ENCODE measurements at regions not wholly inside any gene's neighbourhood (a gene's known extent, or its start where the extent isn't known, plus 50 kb on each side); places are given as distances from the start of the nearest gene placed in this dataset.

- no peaks in the 10 kb centered on the region for H3K36me3 ChIP-seq
- intact Hi-C loops (cut with DNase I; ENCODE audit: low total_unique reads): no loop called here
- H3K4me3 ChIP-seq: no peak overlapping the region
- no peak for TF ChIP-seq CTCF (IDR thresholded peaks at IDR 0.05 in 8 of 11, conservative IDR thresholded peaks at IDR 0.05 in 3 of 11)
- TF ChIP-seq POLR2A (IDR thresholded peaks at IDR 0.05): no peak
- no peak for TF ChIP-seq POLR2AphosphoS5 (IDR thresholded peaks at IDR 0.05)
- H3K9me3 ChIP-seq: peaks cover 0 to 42% (median 18%) of the 10 kb centered on the region in 8 donors
- H3K4me1 ChIP-seq: no peaks in the 10 kb centered on the region
- no peaks in the 10 kb centered on the region for H3K27me3 ChIP-seq (replicated peaks in 1 of 7)
- no peak overlapping the region for H3K27ac ChIP-seq
- no peak for DNase-seq
These were observed 54.6 kb upstream of the DEPDC1 start for GRCh38 chr1:68551459-68551858.

DNA sequence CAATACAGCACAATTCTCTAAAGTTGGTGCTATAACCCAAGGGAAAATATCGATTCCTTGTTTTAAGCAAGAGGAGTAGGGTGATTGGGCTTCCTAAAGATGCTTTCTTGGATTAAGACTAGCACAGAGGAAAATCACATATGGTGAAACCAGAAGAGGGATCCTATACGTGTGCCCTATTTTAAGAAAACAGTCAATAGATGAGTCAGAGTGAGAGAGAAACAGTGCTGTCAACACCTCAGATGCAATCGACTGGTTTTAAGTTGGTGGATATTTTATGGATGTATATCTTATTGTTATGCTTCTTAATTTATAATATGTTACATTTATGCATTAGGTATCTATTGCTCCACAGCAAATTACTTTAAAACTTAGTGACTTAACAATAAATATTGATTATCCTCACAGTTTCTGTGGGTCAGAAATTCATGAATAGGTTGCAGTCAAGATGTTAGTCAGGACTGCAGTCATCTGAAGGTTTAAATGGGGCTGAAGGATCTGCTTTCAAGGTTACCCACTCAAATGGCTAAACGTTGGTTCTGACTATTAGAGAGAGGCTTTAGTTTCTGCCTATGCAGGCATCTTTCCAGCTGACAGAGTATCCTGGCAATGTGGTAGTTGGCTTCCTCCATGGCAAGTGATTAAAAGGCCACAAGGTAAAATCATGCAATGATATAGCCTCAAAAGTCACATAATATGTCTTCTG, 61.6 kb upstream of the DEPDC1 start:
- H3K4me1 ChIP-seq: no peaks in the 10 kb centered on the region
- no peak overlapping the region for H3K27ac ChIP-seq
- intact Hi-C loops (cut with DNase I; ENCODE audit: low total_unique reads): no loop called here
- DNase-seq: no peak
- H3K4me3 ChIP-seq: no peak overlapping the region
- no peaks in the 10 kb centered on the region for H3K36me3 ChIP-seq
- H3K9me3 ChIP-seq: peaks cover 0 to 20% (median 12%) of the 10 kb centered on the region in 8 donors
- 50 to 76% (median 63%) methylated on average over 4 of the region's 4 CpGs for WGBS, 5 donors
- no peaks in the 10 kb centered on the region for H3K27me3 ChIP-seq (replicated peaks in 1 of 7)
- TF ChIP-seq POLR2A (IDR thresholded peaks at IDR 0.05): no peak
- TF ChIP-seq CTCF (IDR thresholded peaks at IDR 0.05 in 8 of 11, conservative IDR thresholded peaks at IDR 0.05 in 3 of 11): no peak
- no peak for TF ChIP-seq POLR2AphosphoS5 (IDR thresholded peaks at IDR 0.05)

GRCh38 chr1:68565923-68566322, 69.0 kb upstream of the DEPDC1 start:
- H3K27ac ChIP-seq: no peak overlapping the region
- H3K27me3 ChIP-seq (replicated peaks in 1 of 7): no peaks in the 10 kb centered on the region
- no peaks in the 10 kb centered on the region for H3K4me1 ChIP-seq
- H3K36me3 ChIP-seq: no peaks in the 10 kb centered on the region
- no peak overlapping the region for H3K4me3 ChIP-seq
- intact Hi-C loops (cut with DNase I; ENCODE audit: low total_unique reads): no loop called here
- no peak for DNase-seq
- H3K9me3 ChIP-seq: no peaks in the 10 kb centered on the region
- 66 to 78% (median 69%) methylated on average over 4 of the region's 4 CpGs for WGBS, 5 donors
- no peak for TF ChIP-seq CTCF (IDR thresholded peaks at IDR 0.05 in 8 of 11, conservative IDR thresholded peaks at IDR 0.05 in 3 of 11)
- no peak for TF ChIP-seq POLR2AphosphoS5 (IDR thresholded peaks at IDR 0.05)

GRCh38 chr1:68570871-68571270, 74.0 kb upstream of the DEPDC1 start:
- no peak overlapping the region for H3K27ac ChIP-seq
- TF ChIP-seq POLR2A (IDR thresholded peaks at IDR 0.05) (no peak), POLR2AphosphoS5 (IDR thresholded peaks at IDR 0.05) (no peak), CTCF (IDR thresholded peaks at IDR 0.05 in 8 of 11, conservative IDR thresholded peaks at IDR 0.05 in 3 of 11) (no peak)
- no peak for DNase-seq
- no peaks in the 10 kb centered on the region for H3K36me3 ChIP-seq
- WGBS, 5 donors: 11 to 32% (median 19%) methylated on average over 3 of the region's 3 CpGs
- intact Hi-C loops (cut with DNase I; ENCODE audit: low total_unique reads): no loop called here
- no peak overlapping the region for H3K4me3 ChIP-seq
- no peaks in the 10 kb centered on the region for H3K27me3 ChIP-seq (replicated peaks in 1 of 7)
- H3K4me1 ChIP-seq: no peaks in the 10 kb centered on the region
- no peaks in the 10 kb centered on the region for H3K9me3 ChIP-seq
